ENCODE measurements at regions not wholly inside any gene's neighbourhood (a gene's known extent, or its start where the extent isn't known, plus 50 kb on each side); places are given as distances from the start of the nearest gene placed in this dataset.

- TF ChIP-seq, protein P1, sequence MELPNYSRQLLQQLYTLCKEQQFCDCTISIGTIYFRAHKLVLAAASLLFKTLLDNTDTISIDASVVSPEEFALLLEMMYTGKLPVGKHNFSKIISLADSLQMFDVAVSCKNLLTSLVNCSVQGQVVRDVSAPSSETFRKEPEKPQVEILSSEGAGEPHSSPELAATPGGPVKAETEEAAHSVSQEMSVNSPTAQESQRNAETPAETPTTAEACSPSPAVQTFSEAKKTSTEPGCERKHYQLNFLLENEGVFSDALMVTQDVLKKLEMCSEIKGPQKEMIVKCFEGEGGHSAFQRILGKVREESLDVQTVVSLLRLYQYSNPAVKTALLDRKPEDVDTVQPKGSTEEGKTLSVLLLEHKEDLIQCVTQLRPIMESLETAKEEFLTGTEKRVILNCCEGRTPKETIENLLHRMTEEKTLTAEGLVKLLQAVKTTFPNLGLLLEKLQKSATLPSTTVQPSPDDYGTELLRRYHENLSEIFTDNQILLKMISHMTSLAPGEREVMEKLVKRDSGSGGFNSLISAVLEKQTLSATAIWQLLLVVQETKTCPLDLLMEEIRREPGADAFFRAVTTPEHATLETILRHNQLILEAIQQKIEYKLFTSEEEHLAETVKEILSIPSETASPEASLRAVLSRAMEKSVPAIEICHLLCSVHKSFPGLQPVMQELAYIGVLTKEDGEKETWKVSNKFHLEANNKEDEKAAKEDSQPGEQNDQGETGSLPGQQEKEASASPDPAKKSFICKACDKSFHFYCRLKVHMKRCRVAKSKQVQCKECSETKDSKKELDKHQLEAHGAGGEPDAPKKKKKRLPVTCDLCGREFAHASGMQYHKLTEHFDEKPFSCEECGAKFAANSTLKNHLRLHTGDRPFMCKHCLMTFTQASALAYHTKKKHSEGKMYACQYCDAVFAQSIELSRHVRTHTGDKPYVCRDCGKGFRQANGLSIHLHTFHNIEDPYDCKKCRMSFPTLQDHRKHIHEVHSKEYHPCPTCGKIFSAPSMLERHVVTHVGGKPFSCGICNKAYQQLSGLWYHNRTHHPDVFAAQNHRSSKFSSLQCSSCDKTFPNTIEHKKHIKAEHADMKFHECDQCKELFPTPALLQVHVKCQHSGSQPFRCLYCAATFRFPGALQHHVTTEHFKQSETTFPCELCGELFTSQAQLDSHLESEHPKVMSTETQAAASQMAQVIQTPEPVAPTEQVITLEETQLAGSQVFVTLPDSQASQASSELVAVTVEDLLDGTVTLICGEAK (IDR thresholded peaks at IDR 0.05): no peak
- TF ChIP-seq, protein P1 (CRISPR knock-in tag; IDR thresholded peaks at IDR 0.05): no peak
- no peak for TF ChIP-seq ZNF174 (CRISPR knock-in tag; IDR thresholded peaks at IDR 0.05)
- no peak for TF ChIP-seq ZNF274 (IDR thresholded peaks at IDR 0.05; ENCODE audit: borderline replicate concordance, low read depth, low read length)
- TF ChIP-seq NONO (IDR thresholded peaks at IDR 0.05; ENCODE audit: low read depth in 2 of 2, low read length in 1 of 2): no peak
- TF ChIP-seq, protein P2, sequence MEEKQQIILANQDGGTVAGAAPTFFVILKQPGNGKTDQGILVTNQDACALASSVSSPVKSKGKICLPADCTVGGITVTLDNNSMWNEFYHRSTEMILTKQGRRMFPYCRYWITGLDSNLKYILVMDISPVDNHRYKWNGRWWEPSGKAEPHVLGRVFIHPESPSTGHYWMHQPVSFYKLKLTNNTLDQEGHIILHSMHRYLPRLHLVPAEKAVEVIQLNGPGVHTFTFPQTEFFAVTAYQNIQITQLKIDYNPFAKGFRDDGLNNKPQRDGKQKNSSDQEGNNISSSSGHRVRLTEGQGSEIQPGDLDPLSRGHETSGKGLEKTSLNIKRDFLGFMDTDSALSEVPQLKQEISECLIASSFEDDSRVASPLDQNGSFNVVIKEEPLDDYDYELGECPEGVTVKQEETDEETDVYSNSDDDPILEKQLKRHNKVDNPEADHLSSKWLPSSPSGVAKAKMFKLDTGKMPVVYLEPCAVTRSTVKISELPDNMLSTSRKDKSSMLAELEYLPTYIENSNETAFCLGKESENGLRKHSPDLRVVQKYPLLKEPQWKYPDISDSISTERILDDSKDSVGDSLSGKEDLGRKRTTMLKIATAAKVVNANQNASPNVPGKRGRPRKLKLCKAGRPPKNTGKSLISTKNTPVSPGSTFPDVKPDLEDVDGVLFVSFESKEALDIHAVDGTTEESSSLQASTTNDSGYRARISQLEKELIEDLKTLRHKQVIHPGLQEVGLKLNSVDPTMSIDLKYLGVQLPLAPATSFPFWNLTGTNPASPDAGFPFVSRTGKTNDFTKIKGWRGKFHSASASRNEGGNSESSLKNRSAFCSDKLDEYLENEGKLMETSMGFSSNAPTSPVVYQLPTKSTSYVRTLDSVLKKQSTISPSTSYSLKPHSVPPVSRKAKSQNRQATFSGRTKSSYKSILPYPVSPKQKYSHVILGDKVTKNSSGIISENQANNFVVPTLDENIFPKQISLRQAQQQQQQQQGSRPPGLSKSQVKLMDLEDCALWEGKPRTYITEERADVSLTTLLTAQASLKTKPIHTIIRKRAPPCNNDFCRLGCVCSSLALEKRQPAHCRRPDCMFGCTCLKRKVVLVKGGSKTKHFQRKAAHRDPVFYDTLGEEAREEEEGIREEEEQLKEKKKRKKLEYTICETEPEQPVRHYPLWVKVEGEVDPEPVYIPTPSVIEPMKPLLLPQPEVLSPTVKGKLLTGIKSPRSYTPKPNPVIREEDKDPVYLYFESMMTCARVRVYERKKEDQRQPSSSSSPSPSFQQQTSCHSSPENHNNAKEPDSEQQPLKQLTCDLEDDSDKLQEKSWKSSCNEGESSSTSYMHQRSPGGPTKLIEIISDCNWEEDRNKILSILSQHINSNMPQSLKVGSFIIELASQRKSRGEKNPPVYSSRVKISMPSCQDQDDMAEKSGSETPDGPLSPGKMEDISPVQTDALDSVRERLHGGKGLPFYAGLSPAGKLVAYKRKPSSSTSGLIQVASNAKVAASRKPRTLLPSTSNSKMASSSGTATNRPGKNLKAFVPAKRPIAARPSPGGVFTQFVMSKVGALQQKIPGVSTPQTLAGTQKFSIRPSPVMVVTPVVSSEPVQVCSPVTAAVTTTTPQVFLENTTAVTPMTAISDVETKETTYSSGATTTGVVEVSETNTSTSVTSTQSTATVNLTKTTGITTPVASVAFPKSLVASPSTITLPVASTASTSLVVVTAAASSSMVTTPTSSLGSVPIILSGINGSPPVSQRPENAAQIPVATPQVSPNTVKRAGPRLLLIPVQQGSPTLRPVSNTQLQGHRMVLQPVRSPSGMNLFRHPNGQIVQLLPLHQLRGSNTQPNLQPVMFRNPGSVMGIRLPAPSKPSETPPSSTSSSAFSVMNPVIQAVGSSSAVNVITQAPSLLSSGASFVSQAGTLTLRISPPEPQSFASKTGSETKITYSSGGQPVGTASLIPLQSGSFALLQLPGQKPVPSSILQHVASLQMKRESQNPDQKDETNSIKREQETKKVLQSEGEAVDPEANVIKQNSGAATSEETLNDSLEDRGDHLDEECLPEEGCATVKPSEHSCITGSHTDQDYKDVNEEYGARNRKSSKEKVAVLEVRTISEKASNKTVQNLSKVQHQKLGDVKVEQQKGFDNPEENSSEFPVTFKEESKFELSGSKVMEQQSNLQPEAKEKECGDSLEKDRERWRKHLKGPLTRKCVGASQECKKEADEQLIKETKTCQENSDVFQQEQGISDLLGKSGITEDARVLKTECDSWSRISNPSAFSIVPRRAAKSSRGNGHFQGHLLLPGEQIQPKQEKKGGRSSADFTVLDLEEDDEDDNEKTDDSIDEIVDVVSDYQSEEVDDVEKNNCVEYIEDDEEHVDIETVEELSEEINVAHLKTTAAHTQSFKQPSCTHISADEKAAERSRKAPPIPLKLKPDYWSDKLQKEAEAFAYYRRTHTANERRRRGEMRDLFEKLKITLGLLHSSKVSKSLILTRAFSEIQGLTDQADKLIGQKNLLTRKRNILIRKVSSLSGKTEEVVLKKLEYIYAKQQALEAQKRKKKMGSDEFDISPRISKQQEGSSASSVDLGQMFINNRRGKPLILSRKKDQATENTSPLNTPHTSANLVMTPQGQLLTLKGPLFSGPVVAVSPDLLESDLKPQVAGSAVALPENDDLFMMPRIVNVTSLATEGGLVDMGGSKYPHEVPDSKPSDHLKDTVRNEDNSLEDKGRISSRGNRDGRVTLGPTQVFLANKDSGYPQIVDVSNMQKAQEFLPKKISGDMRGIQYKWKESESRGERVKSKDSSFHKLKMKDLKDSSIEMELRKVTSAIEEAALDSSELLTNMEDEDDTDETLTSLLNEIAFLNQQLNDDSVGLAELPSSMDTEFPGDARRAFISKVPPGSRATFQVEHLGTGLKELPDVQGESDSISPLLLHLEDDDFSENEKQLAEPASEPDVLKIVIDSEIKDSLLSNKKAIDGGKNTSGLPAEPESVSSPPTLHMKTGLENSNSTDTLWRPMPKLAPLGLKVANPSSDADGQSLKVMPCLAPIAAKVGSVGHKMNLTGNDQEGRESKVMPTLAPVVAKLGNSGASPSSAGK (IDR thresholded peaks at IDR 0.05): no peak
- TF ChIP-seq XRCC3 (IDR thresholded peaks at IDR 0.05): no peak
- no peak for TF ChIP-seq RHOXF2B (CRISPR knock-in tag; conservative IDR thresholded peaks at IDR 0.05)
- TF ChIP-seq TCF7L2 (IDR thresholded peaks at IDR 0.05; ENCODE audit: low read depth, low read length): no peak
Observed at GRCh38 chr2:239596792-239597191, 196.0 kb upstream of the HDAC4 start (continued).
